Testis (tissue), 2 donors: ENCODE measurements at regions not wholly inside any gene's neighbourhood (a gene's known extent, or its start where the extent isn't known, plus 50 kb on each side); places are given as distances from the start of the nearest gene placed in this dataset.

Experiments
- DNase-seq: peaks from one replicate; pipeline ENCODE4 v3.0.0-alpha.2; 2019
- H3K27ac ChIP-seq, 2 donors: fragments of 200-600 bp; sonication (generic); one replicate each; pipeline ENCODE4 v1.5.1; 2019
- H3K27me3 ChIP-seq: fragments of 200-600 bp; sonication (generic); one replicate; pipeline ENCODE4 v1.5.1; 2019
- H3K36me3 ChIP-seq: fragments of 200-600 bp; sonication (generic); one replicate; pipeline ENCODE4 v1.5.1; 2017; ENCODE audit warnings: low read depth; ENCODE audit errors: missing control alignments
- H3K4me1 ChIP-seq: fragments of 200-600 bp; sonication (generic); one replicate; pipeline ENCODE4 v1.5.1; 2019
- H3K4me3 ChIP-seq, 2 donors: fragments of 200-600 bp; sonication (generic); one replicate each; pipeline ENCODE4 v1.5.1; 2017 to 2019
- H3K9me3 ChIP-seq: fragments of 200-600 bp; sonication (generic); one replicate; pipeline ENCODE4 v1.5.1; 2017
- POLR2A ChIP-seq: fragments of 450-650 bp; IDR thresholded peaks from one replicate; pipeline ENCODE4 v1.6.1; 2017; ENCODE audit warnings: antibody characterized with exemption, mild to moderate bottlenecking, moderate library complexity
- WGBS, 2 donors: methylation state at CpG; one replicate each; pipeline ENCODE4 v1.1.5; 2018; 5-methylcytosine and 5-hydroxymethylcytosine counted together
- intact Hi-C: fragments of 100-400 bp; cut with DNase I; formaldehyde crosslinking; loops from one replicate; pipeline ENCODE4 v1.15.1; 2023; ENCODE audit warnings: low total_unique reads
- TF ChIP-seq, protein P1 (sequence below), 3 experiments: fragments of 450-650 bp in 2 of 3; fragments of 200-600 bp in 1 of 3; sonication (generic) in 1 of 3; IDR thresholded peaks; one replicate each; pipeline ENCODE4 v1.5.1; 2016 to 2019; ENCODE audit warnings: antibody characterized with exemption in 3 of 3, mild to moderate bottlenecking in 2 of 3, moderate library complexity in 1 of 3

DNA sequence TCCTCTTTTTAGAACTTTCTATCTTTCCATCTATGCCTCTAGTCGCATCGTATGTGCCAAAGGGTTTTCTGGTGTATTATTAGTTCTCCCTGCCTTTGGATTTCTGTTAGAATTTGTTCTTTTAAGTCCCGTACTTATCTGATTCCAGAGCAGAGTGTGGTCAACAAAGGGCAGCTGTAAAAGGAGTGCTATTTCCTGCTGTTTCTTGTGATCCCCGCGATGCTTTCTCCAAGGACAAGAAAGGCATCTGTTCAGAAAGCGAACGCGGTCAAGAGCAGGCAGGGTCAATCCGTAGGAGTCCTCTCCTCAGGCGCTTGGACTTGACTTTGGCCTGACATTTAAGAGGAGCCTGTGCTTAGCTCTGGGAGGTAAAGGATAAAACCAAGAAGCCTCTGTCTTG, 1152.1 kb upstream of the AUTS2 start:
- Histone ChIP-seq H3K36me3 (no peaks in the 10 kb centered on the region), H3K27me3 (no peaks in the 10 kb centered on the region), H3K4me3 (no peak overlapping the region), H3K27ac (no peak overlapping the region), H3K9me3 (no peaks in the 10 kb centered on the region), H3K4me1 (peaks cover 6% of the 10 kb centered on the region)
- intact Hi-C loops: no loop called here
- no peak for TF ChIP-seq POLR2A
- TF ChIP-seq, protein P1, sequence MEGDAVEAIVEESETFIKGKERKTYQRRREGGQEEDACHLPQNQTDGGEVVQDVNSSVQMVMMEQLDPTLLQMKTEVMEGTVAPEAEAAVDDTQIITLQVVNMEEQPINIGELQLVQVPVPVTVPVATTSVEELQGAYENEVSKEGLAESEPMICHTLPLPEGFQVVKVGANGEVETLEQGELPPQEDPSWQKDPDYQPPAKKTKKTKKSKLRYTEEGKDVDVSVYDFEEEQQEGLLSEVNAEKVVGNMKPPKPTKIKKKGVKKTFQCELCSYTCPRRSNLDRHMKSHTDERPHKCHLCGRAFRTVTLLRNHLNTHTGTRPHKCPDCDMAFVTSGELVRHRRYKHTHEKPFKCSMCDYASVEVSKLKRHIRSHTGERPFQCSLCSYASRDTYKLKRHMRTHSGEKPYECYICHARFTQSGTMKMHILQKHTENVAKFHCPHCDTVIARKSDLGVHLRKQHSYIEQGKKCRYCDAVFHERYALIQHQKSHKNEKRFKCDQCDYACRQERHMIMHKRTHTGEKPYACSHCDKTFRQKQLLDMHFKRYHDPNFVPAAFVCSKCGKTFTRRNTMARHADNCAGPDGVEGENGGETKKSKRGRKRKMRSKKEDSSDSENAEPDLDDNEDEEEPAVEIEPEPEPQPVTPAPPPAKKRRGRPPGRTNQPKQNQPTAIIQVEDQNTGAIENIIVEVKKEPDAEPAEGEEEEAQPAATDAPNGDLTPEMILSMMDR (IDR thresholded peaks at IDR 0.05): no peak
- no peak for DNase-seq
- 32 to 48% methylated on average over 10 of the region's 10 CpGs for WGBS, 2 donors

- H3K27ac ChIP-seq: no peak overlapping the region
- no peak overlapping the region for H3K4me3 ChIP-seq
- TF ChIP-seq, protein P1 (IDR thresholded peaks at IDR 0.05): no peak
- TF ChIP-seq POLR2A: no peak
- no peaks in the 10 kb centered on the region for H3K4me1 ChIP-seq
- intact Hi-C loops: no loop called here
- no peak for DNase-seq
- H3K9me3 ChIP-seq: no peaks in the 10 kb centered on the region
- no peaks in the 10 kb centered on the region for H3K36me3 ChIP-seq
- 100% methylated on average over 1 to 2 of the region's 2 CpGs for WGBS, 2 donors
- no peaks in the 10 kb centered on the region for H3K27me3 ChIP-seq
Measured at GRCh38 chr7:68449099-68449498, 1149.2 kb upstream of the AUTS2 start.

- no peaks in the 10 kb centered on the region for H3K9me3 ChIP-seq
- H3K4me3 ChIP-seq: no peak overlapping the region
- no peaks in the 10 kb centered on the region for H3K4me1 ChIP-seq
- DNase-seq: no peak
- H3K36me3 ChIP-seq: no peaks in the 10 kb centered on the region
- 84 to 88% methylated on average over 5 of the region's 5 CpGs for WGBS, 2 donors
- intact Hi-C loops: no loop called here
- no peak overlapping the region for H3K27ac ChIP-seq
- H3K27me3 ChIP-seq: no peaks in the 10 kb centered on the region
- TF ChIP-seq, protein P1 (IDR thresholded peaks at IDR 0.05): no peak
- TF ChIP-seq POLR2A: no peak
Measured at GRCh38 chr7:68449816-68450215, 1148.5 kb upstream of the AUTS2 start.

DNA sequence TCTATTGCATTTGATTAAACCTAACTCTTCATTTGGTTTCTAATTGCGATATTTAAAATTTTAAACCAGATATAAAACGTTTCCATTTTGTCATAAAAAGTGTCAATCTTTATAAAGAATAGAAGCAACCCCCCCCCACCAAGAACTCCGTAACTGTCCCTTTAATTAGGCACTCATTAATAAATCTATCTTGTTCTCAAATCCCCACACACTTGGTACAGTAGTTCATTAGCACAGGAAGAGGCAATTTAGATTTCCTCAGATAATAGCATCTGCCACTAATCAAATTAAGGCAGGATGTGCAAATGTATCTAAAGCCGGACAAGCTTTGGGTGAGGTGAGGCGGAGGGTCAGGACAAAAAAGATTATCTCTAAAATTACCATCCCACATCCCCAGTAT, 1143.3 kb upstream of the AUTS2 start:
- Histone ChIP-seq H3K9me3 (no peaks in the 10 kb centered on the region), H3K36me3 (no peaks in the 10 kb centered on the region), H3K27ac (no peak overlapping the region), H3K4me3 (no peak overlapping the region), H3K4me1 (no peaks in the 10 kb centered on the region), H3K27me3 (no peaks in the 10 kb centered on the region)
- 59 to 67% methylated on average over 5 of the region's 5 CpGs for WGBS, 2 donors
- TF ChIP-seq, protein P1 (IDR thresholded peaks at IDR 0.05): no peak
- TF ChIP-seq POLR2A: no peak
- DNase-seq: no peak
- intact Hi-C loops: no loop called here

DNA sequence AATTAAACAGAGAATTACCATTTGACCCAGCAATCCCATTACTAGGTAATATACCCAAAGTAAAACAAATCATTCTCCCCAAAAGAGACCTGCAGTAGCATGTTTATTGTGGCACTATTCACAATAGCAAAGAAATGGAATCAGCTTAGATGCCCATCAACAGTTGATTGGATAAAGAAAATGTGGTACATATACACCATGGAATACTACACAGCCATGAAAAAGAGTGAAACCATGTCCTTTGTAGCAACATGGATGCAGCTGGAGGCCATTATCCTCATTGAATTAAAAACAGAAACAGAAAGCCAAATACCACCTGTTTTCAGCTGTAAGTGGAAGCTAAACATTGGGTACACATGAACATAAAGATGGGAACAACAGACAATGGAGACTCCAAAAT, 1141.8 kb upstream of the AUTS2 start:
- no peak for TF ChIP-seq POLR2A
- Histone ChIP-seq H3K4me3 (no peak overlapping the region), H3K4me1 (no peaks in the 10 kb centered on the region), H3K27ac (no peak overlapping the region), H3K9me3 (no peaks in the 10 kb centered on the region), H3K36me3 (no peaks in the 10 kb centered on the region), H3K27me3 (no peaks in the 10 kb centered on the region)
- intact Hi-C loops: no loop called here
- DNase-seq: no peak
